SU-DHL-6 (cell line): ENCODE measurements at regions not wholly inside any gene's neighbourhood (a gene's known extent, or its start where the extent isn't known, plus 50 kb on each side); places are given as distances from the start of the nearest gene placed in this dataset.

Source experiments
- EZH2phosphoT487 ChIP-seq: fragments of 200-600 bp; sonication (generic), shearing (Covaris generic); conservative IDR thresholded peaks from 2 replicates; pipeline ENCODE4 v1.6.1; 2018; ENCODE audit warnings: mild to moderate bottlenecking, antibody characterized with exemption, low read length, moderate library complexity, mixed read lengths
- TF ChIP-seq, protein P1 (sequence below): fragments of 200-600 bp; sonication (generic); IDR thresholded peaks from one replicate; pipeline ENCODE4 v1.5.1; 2017; ENCODE audit warnings: antibody characterized with exemption, mild to moderate bottlenecking, low read length, moderate library complexity; ENCODE audit not compliant: insufficient read depth, poor library complexity, severe bottlenecking

DNA sequence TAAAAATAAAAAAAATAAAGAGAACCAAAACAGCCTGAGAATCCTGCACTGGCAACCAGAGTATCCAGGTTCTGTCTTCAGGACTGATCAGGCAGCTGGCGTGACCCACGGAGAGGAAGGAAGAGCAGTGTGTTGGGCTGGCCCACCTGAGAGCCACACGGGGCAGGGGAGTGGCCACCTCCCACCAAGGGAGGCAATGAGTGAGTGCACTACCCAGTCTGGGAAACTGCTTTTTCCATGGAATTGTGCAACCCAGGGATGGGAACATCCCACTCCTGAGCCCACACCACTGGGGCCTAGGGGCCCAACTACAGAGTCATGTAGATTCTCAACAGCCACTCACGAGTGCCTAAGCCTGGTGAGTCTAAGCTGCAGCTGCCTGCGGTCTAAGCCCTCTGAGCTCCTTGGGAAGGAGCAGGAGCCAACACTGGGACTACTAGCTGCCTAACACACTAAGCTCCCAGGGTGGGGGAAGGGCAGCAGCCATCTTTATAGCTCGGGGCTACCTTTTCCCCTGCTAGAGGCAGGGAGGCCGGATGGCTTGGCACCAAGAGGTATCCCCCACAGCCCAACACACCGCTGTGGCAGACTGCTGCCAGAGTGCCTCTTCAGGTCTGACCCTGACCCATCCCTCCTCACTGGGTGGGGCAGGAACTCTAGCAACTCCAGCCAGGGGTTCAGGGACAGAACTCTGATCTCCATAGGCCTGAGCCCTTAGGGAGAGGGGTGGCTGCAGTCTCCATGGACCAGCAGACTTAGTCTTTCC lies 610.9 kb downstream of the RERGL start:
- TF ChIP-seq, protein P1, sequence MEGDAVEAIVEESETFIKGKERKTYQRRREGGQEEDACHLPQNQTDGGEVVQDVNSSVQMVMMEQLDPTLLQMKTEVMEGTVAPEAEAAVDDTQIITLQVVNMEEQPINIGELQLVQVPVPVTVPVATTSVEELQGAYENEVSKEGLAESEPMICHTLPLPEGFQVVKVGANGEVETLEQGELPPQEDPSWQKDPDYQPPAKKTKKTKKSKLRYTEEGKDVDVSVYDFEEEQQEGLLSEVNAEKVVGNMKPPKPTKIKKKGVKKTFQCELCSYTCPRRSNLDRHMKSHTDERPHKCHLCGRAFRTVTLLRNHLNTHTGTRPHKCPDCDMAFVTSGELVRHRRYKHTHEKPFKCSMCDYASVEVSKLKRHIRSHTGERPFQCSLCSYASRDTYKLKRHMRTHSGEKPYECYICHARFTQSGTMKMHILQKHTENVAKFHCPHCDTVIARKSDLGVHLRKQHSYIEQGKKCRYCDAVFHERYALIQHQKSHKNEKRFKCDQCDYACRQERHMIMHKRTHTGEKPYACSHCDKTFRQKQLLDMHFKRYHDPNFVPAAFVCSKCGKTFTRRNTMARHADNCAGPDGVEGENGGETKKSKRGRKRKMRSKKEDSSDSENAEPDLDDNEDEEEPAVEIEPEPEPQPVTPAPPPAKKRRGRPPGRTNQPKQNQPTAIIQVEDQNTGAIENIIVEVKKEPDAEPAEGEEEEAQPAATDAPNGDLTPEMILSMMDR = no peak
- no peak for TF ChIP-seq EZH2phosphoT487
